Astrocyte (in vitro differentiated cells and primary cell): ENCODE measurements at regions not wholly inside any gene's neighbourhood (a gene's known extent, or its start where the extent isn't known, plus 50 kb on each side); places are given as distances from the start of the nearest gene placed in this dataset.

Experiments used
- CTCF ChIP-seq: IDR thresholded peaks from 2 replicates; pipeline ENCODE4 v1.5.1; 2011; ENCODE audit warnings: low read depth, mild to moderate bottlenecking, inconsistent platforms, low read length, moderate library complexity; ENCODE audit not compliant: insufficient read depth
- EZH2 ChIP-seq: IDR thresholded peaks from 2 replicates; pipeline ENCODE4 v1.6.1; 2012; ENCODE audit warnings: mild to moderate bottlenecking, low read length, inconsistent platforms; ENCODE audit not compliant: insufficient read depth

GRCh38 chr4:110676241-110676640 is 53.4 kb upstream of the PITX2 start:
- TF ChIP-seq CTCF (no peak), EZH2 (no peak)
